A549 (cell line): ENCODE measurements at regions not wholly inside any gene's neighbourhood (a gene's known extent, or its start where the extent isn't known, plus 50 kb on each side); places are given as distances from the start of the nearest gene placed in this dataset.

Experiments
- ATAC-seq, 2 experiments: fragments of 200-7000 bp in 1 of 2; fragments of >200 bp in 1 of 2; cut with Nextera tagmentation in 1 of 2; cut with Tn5 transposase in 1 of 2; 3 replicates each; pipeline versions ENCODE4 v1.8.0 to v1.9.1; 2018 to 2020; ENCODE audit warnings: mild to moderate bottlenecking in 1 of 2, moderate library complexity in 1 of 2
- CTCF ChIA-PET: fragments of 300-600 bp; sonication (Branson Sonifier 250); formaldehyde crosslinking; extraction: SDS; loops from one replicate; lab custom pipeline; 2021; ENCODE audit warnings: antibody characterized with exemption, inconsistent platforms; lab: Yijun Ruan, JAX
- POLR2A ChIA-PET: fragments of 350-600 bp; formaldehyde crosslinking; extraction: SDS; loops from one replicate; lab custom pipeline; 2021; ENCODE audit warnings: antibody characterized with exemption, inconsistent platforms; lab: Yijun Ruan, JAX
- DNase-seq, 2 experiments: peaks; one replicate each; pipeline versions ENCODE4 v3.0.0 to v3.0.0-alpha.2; 2011 to 2016; ENCODE audit warnings: low read depth in 1 of 2, low spot score in 1 of 2
- FAIRE-seq: peaks from 2 replicates; lab custom pipeline; 2011; peaks lifted over from hg19 to GRCh38; lab: Jason Lieb, UNC
- H3K27ac ChIP-seq, 2 experiments: fragments of >200 bp; sonication (Bioruptor Twin); formaldehyde crosslinking; 3 replicates each; pipeline ENCODE4 v1.5.1; 2016 to 2017
- H3K4me1 ChIP-seq: fragments of >200 bp; sonication (Bioruptor Twin); formaldehyde crosslinking; 3 replicates; pipeline ENCODE4 v1.6.1; 2016
- H3K4me2 ChIP-seq: fragments of >200 bp; sonication (Bioruptor Twin); formaldehyde crosslinking; 3 replicates; pipeline ENCODE4 v1.6.1; 2016
- H3K4me3 ChIP-seq: fragments of >200 bp; sonication (Bioruptor Twin); formaldehyde crosslinking; 3 replicates; pipeline ENCODE4 v1.5.1; 2016
- H3K9me3 ChIP-seq: fragments of >200 bp; sonication (Bioruptor Twin); formaldehyde crosslinking; 3 replicates; pipeline ENCODE4 v1.6.1; 2016
- BHLHE40 ChIP-seq: IDR thresholded peaks from 2 replicates; pipeline ENCODE4 v1.6.1; 2012; ENCODE audit warnings: low read depth, low read length, inconsistent platforms
- EHF ChIP-seq: fragments of 250-450 bp; sonication (Bioruptor Pico); IDR thresholded peaks from 2 replicates; pipeline ENCODE4 v1.5.0; 2020; ENCODE audit warnings: mild to moderate bottlenecking
- ELK1 ChIP-seq: fragments of 150-350 bp; IDR thresholded peaks from 2 replicates; pipeline ENCODE4 v1.6.1; 2014; ENCODE audit warnings: low read depth, mild to moderate bottlenecking, low read length
- EP300 ChIP-seq, 2 experiments: fragments of >200 bp; sonication (Bioruptor Twin); formaldehyde crosslinking; IDR thresholded peaks; 2 replicates in 1 of 2; 3 replicates in 1 of 2; pipeline ENCODE4 v1.6.1; 2016 to 2017
- ESRRA ChIP-seq: fragments of 150-350 bp; IDR thresholded peaks from 2 replicates; pipeline ENCODE4 v1.6.1; 2014; ENCODE audit warnings: mild to moderate bottlenecking, low read length, borderline replicate concordance
- FOSL2 ChIP-seq, 2 experiments: fragments of 450-650 bp in 1 of 2; fragments of >200 bp in 1 of 2; sonication (Bioruptor Twin) in 1 of 2; formaldehyde crosslinking; IDR thresholded peaks; 2 replicates each; pipeline versions ENCODE4 v1.5.0 to v1.6.1; 2016 to 2020; ENCODE audit warnings: mild to moderate bottlenecking in 1 of 2, moderate library complexity in 1 of 2
- FOXS1 ChIP-seq: fragments of 250-450 bp; sonication (Bioruptor Pico); IDR thresholded peaks from 2 replicates; pipeline ENCODE4 v1.5.0; 2020; ENCODE audit warnings: mild to moderate bottlenecking, moderate library complexity
- HDAC2 ChIP-seq: fragments of 200-600 bp; sonication (generic); IDR thresholded peaks from 2 replicates; pipeline ENCODE4 v1.6.1; 2016
- HOXB5 ChIP-seq: fragments of 250-450 bp; sonication (Bioruptor Pico); IDR thresholded peaks from 2 replicates; pipeline ENCODE4 v1.5.0; 2020; ENCODE audit warnings: mild to moderate bottlenecking, moderate library complexity
- JUN ChIP-seq, 2 experiments: fragments of >200 bp; sonication (Bioruptor Twin); formaldehyde crosslinking; IDR thresholded peaks; 2 replicates in 1 of 2; 3 replicates in 1 of 2; pipeline ENCODE4 v1.6.1; 2016 to 2017
- JUNB ChIP-seq: fragments of >200 bp; sonication (Bioruptor Twin); formaldehyde crosslinking; IDR thresholded peaks from 2 replicates; pipeline ENCODE4 v1.6.1; 2016
- KDM1A ChIP-seq: fragments of 200-600 bp; sonication (generic); IDR thresholded peaks from 2 replicates; pipeline ENCODE4 v1.6.1; 2016; ENCODE audit warnings: low read depth, mild to moderate bottlenecking
- MAFK ChIP-seq: fragments of 450-650 bp; IDR thresholded peaks from 2 replicates; pipeline ENCODE4 v1.6.1; 2014; ENCODE audit not compliant: partially characterized antibody
- MYC ChIP-seq: IDR thresholded peaks from 2 replicates; pipeline ENCODE4 v1.6.1; 2012; ENCODE audit warnings: mild to moderate bottlenecking, inconsistent platforms, low read length, improper control_type of control experiment, borderline replicate concordance
- NFE2L2 ChIP-seq: fragments of 150-350 bp; conservative IDR thresholded peaks from 2 replicates; pipeline ENCODE4 v1.6.1; 2014; ENCODE audit warnings: low read length
- PHF8 ChIP-seq: fragments of 200-600 bp; sonication (generic); IDR thresholded peaks from 2 replicates; pipeline ENCODE4 v1.6.1; 2016; ENCODE audit warnings: low read depth, mild to moderate bottlenecking, antibody characterized with exemption, moderate library complexity, borderline replicate concordance
- RAD21 ChIP-seq, 2 experiments: fragments of >200 bp in 1 of 2; sonication (Bioruptor Twin) in 1 of 2; formaldehyde crosslinking in 1 of 2; IDR thresholded peaks in 1 of 2; conservative IDR thresholded peaks in 1 of 2; 2 replicates in 1 of 2; 3 replicates in 1 of 2; pipeline ENCODE4 v1.6.1; 2012 to 2018; ENCODE audit warnings: inconsistent platforms in 1 of 2
- RARB ChIP-seq: fragments of 250-450 bp; sonication (Bioruptor Pico); IDR thresholded peaks from 2 replicates; pipeline ENCODE4 v1.8.0; 2021; ENCODE audit warnings: mild to moderate bottlenecking, moderate library complexity
- RCOR1 ChIP-seq: fragments of 150-350 bp; IDR thresholded peaks from 2 replicates; pipeline ENCODE4 v1.6.1; 2014; ENCODE audit warnings: antibody characterized with exemption, low read length, low read depth
- SREBF2 ChIP-seq: fragments of 450-650 bp; IDR thresholded peaks from 2 replicates; pipeline ENCODE4 v1.6.1; 2014; ENCODE audit warnings: mild to moderate bottlenecking, moderate library complexity
- TP53 ChIP-seq: fragments of 250-450 bp; sonication (Bioruptor Pico); IDR thresholded peaks from 2 replicates; pipeline ENCODE4 v1.5.0; 2021; ENCODE audit warnings: mild to moderate bottlenecking, moderate library complexity
- ZC3H11A ChIP-seq: fragments of 450-650 bp; IDR thresholded peaks from 2 replicates; pipeline ENCODE4 v1.6.1; 2014; ENCODE audit warnings: antibody characterized with exemption, mild to moderate bottlenecking
- WGBS: methylation state at CpG from one replicate; pipeline ENCODE4 v1.1.6; 2017; ENCODE audit errors: missing lambda C conversion rate; 5-methylcytosine and 5-hydroxymethylcytosine counted together
- TF ChIP-seq, protein P1 (sequence below): fragments of 250-450 bp; sonication (Bioruptor Pico); IDR thresholded peaks from 2 replicates; pipeline ENCODE4 v1.5.0; 2021; ENCODE audit warnings: mild to moderate bottlenecking, moderate library complexity, borderline replicate concordance
- TF ChIP-seq, protein P2 (sequence below): fragments of >200 bp; sonication (Bioruptor Twin); formaldehyde crosslinking; IDR thresholded peaks from 3 replicates; pipeline ENCODE4 v1.5.1; 2016

- TF ChIP-seq, protein P1, sequence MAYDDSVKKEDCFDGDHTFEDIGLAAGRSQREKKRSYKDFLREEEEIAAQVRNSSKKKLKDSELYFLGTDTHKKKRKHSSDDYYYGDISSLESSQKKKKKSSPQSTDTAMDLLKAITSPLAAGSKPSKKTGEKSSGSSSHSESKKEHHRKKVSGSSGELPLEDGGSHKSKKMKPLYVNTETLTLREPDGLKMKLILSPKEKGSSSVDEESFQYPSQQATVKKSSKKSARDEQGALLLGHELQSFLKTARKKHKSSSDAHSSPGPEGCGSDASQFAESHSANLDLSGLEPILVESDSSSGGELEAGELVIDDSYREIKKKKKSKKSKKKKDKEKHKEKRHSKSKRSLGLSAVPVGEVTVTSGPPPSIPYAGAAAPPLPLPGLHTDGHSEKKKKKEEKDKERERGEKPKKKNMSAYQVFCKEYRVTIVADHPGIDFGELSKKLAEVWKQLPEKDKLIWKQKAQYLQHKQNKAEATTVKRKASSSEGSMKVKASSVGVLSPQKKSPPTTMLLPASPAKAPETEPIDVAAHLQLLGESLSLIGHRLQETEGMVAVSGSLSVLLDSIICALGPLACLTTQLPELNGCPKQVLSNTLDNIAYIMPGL: no peak
- TF ChIP-seq NFE2L2 (no peak), ESRRA (no peak), JUN (IDR thresholded peaks at IDR 0.05) (no peak), ELK1 (no peak)
Observed at GRCh38 chr10:78895469-78895868, 173.3 kb upstream of the ZMIZ1 start (continued).

GRCh38 chr10:78896159-78896928, 172.4 kb upstream of the ZMIZ1 start:
- H3K4me3 ChIP-seq: no peak overlapping the region
- ATAC-seq (no peak), FAIRE-seq (no peak), DNase-seq (no peak)
- H3K9me3 ChIP-seq: no peaks in the 10 kb centered on the region
- ChIA-PET POLR2A (no interaction called here), CTCF (interaction anchor here (0.6 kb wide), 1 partner anchor 418 kb away, joined by 3 read pairs; no protein-coding TSS in a partner anchor)
- H3K4me2 ChIP-seq: no peak overlapping the region
- H3K4me1 ChIP-seq: no peaks in the 10 kb centered on the region
- TF ChIP-seq PHF8: no peak
- TF ChIP-seq, all 56 proteins: peak for 0
- WGBS: 72% methylated on average over 12 of the region's 12 CpGs
- H3K27ac ChIP-seq: no peak overlapping the region

GRCh38 chr10:78898341-78899097, 170.2 kb upstream of the ZMIZ1 start:
- Histone ChIP-seq H3K4me3 (no peak overlapping the region), H3K4me1 (no peaks in the 10 kb centered on the region), H3K27ac (no peak overlapping the region), H3K4me2 (no peak overlapping the region), H3K9me3 (no peaks in the 10 kb centered on the region)
- ChIA-PET CTCF (no interaction called here), POLR2A (no interaction called here)
- no peak for TF ChIP-seq KDM1A
- TF ChIP-seq FOXS1: no peak
- no peak for TF ChIP-seq MAFK
- WGBS: 67% methylated on average over 12 of the region's 13 CpGs
- DNase-seq (no peak), ATAC-seq (no peak), FAIRE-seq (no peak)

DNA sequence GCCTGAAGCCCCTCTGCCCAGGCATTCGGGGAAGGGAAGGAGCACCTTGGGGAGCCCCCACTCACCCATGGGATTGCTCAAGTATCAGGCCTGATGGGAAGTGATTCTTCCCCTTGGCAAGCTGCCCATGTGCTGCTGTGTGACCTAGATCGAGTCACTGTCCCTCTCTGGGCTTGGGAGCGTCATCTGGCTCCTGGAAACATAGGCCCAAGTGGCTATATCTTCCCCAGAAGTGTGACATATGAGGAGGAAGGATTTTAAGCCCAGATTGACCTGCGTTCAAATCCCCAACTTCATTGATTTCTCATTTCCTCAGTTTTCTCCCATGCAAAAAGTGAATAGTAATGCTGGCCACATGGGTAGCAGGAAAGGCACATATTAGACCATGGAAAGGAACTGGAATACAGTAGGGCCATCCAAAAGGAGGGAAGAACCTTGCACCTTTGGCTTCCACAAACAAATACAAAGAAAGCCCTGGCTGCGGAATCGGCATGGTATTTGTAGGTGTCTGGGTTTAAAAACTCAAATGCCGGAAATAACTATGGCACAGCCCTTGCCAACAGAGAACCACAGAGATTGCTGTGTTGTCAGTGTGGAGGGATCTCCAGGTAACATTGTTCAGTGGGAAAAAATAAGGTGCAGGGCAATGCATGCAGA, 169.5 kb upstream of the ZMIZ1 start:
- no peak overlapping the region for H3K4me2 ChIP-seq
- no peak for DNase-seq
- 56% methylated on average over 7 of the region's 7 CpGs for WGBS
- no peak overlapping the region for H3K27ac ChIP-seq
- TF ChIP-seq RAD21 (conservative IDR thresholded peaks at IDR 0.05 in 1 of 2, IDR thresholded peaks at IDR 0.05 in 1 of 2) (no peak), HOXB5 (CRISPR knock-in tag) (no peak), MAFK (no peak), MYC (no peak), EP300 (IDR thresholded peaks at IDR 0.05) (no peak), JUN (IDR thresholded peaks at IDR 0.05) (no peak), ZC3H11A (no peak), TP53 (CRISPR knock-in tag) (no peak), EHF (CRISPR knock-in tag) (no peak), JUNB (no peak), RCOR1 (no peak), HDAC2 (no peak), SREBF2 (no peak), BHLHE40 (no peak), FOSL2 (IDR thresholded peaks at IDR 0.05) (no peak), FOSL2 (CRISPR knock-in tag; IDR thresholded peaks at IDR 0.05) (no peak), RARB (CRISPR knock-in tag) (no peak)
- TF ChIP-seq, protein P2, sequence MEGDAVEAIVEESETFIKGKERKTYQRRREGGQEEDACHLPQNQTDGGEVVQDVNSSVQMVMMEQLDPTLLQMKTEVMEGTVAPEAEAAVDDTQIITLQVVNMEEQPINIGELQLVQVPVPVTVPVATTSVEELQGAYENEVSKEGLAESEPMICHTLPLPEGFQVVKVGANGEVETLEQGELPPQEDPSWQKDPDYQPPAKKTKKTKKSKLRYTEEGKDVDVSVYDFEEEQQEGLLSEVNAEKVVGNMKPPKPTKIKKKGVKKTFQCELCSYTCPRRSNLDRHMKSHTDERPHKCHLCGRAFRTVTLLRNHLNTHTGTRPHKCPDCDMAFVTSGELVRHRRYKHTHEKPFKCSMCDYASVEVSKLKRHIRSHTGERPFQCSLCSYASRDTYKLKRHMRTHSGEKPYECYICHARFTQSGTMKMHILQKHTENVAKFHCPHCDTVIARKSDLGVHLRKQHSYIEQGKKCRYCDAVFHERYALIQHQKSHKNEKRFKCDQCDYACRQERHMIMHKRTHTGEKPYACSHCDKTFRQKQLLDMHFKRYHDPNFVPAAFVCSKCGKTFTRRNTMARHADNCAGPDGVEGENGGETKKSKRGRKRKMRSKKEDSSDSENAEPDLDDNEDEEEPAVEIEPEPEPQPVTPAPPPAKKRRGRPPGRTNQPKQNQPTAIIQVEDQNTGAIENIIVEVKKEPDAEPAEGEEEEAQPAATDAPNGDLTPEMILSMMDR: no peak
- ChIA-PET CTCF (no interaction called here), POLR2A (no interaction called here)
- no peaks in the 10 kb centered on the region for H3K4me1 ChIP-seq
- no peaks in the 10 kb centered on the region for H3K9me3 ChIP-seq
- FAIRE-seq: no peak
- no peak overlapping the region for H3K4me3 ChIP-seq
- no peak for ATAC-seq
